Neural progenitor cell (in vitro differentiated cells): ENCODE measurements at regions not wholly inside any gene's neighbourhood (a gene's known extent, or its start where the extent isn't known, plus 50 kb on each side); places are given as distances from the start of the nearest gene placed in this dataset.

ENCODE experiments used
- DNase-seq: peaks from one replicate; pipeline ENCODE4 v3.0.0-alpha.2; 2016; ENCODE audit warnings: low spot score
- H2AFZ ChIP-seq: fragments of 200-600 bp; sonication (generic); replicated peaks from 2 replicates; pipeline ENCODE4 v1.6.1; 2016; ENCODE audit warnings: antibody characterized with exemption
- H3F3A ChIP-seq: fragments of 200-600 bp; sonication (generic); 2 replicates; pipeline ENCODE4 v1.6.1; 2016; ENCODE audit warnings: antibody characterized with exemption, low read depth
- H3K27ac ChIP-seq: fragments of 200-600 bp; sonication (generic); 2 replicates; pipeline ENCODE4 v1.5.1; 2016; ENCODE audit warnings: mild to moderate bottlenecking
- H3K27me3 ChIP-seq: fragments of 200-600 bp; sonication (generic); 2 replicates; pipeline ENCODE4 v1.6.1; 2016; ENCODE audit warnings: mild to moderate bottlenecking, moderate library complexity
- H3K36me3 ChIP-seq: fragments of 200-600 bp; sonication (generic); 2 replicates; pipeline ENCODE4 v1.5.1; 2016
- H3K4me1 ChIP-seq: fragments of 200-600 bp; sonication (generic); 2 replicates; pipeline ENCODE4 v1.6.1; 2016; ENCODE audit warnings: mixed run types
- H3K4me2 ChIP-seq: fragments of 200-600 bp; sonication (generic); 2 replicates; pipeline ENCODE4 v1.6.1; 2016
- H3K4me3 ChIP-seq: fragments of 200-600 bp; sonication (generic); 2 replicates; pipeline ENCODE4 v1.5.1; 2016
- H3K79me2 ChIP-seq: fragments of 200-600 bp; sonication (generic); 2 replicates; pipeline ENCODE4 v1.6.1; 2016; ENCODE audit warnings: low read depth
- H3K9ac ChIP-seq: fragments of 200-600 bp; sonication (generic); 2 replicates; pipeline ENCODE4 v1.6.1; 2016
- H3K9me3 ChIP-seq: fragments of 200-600 bp; sonication (generic); 2 replicates; pipeline ENCODE4 v1.5.1; 2016; ENCODE audit warnings: low read depth
- H4K20me1 ChIP-seq: fragments of 200-600 bp; sonication (generic); 2 replicates; pipeline ENCODE4 v1.6.1; 2016; ENCODE audit warnings: low read depth
- H3K27ac Mint-ChIP-seq: 3 replicates; pipeline ENCODE4 v1.8.0; 2021; ENCODE audit warnings: mixed read lengths
- H3K27me3 Mint-ChIP-seq: 2 replicates; pipeline ENCODE4 v1.8.0; 2022; ENCODE audit warnings: low read depth, mild to moderate bottlenecking, inconsistent platforms, moderate library complexity, mixed read lengths; ENCODE audit not compliant: insufficient read depth
- H3K36me3 Mint-ChIP-seq: 3 replicates; pipeline ENCODE4 v1.8.0; 2021; ENCODE audit warnings: mixed read lengths
- H3K4me1 Mint-ChIP-seq: 3 replicates; pipeline ENCODE4 v1.8.0; 2021; ENCODE audit warnings: mixed read lengths
- H3K4me3 Mint-ChIP-seq: 3 replicates; pipeline ENCODE4 v1.8.0; 2021; ENCODE audit warnings: mild to moderate bottlenecking, moderate library complexity, mixed read lengths
- H3K9me3 Mint-ChIP-seq: 3 replicates; pipeline ENCODE4 v1.8.0; 2020; ENCODE audit warnings: mixed read lengths
- EZH2 ChIP-seq: fragments of 200-600 bp; sonication (generic); IDR thresholded peaks from 2 replicates; pipeline ENCODE4 v1.6.1; 2017; ENCODE audit warnings: antibody characterized with exemption, mild to moderate bottlenecking, moderate library complexity
- EZH2phosphoT487 ChIP-seq: fragments of 200-600 bp; sonication (generic); IDR thresholded peaks from 2 replicates; pipeline ENCODE4 v1.6.1; 2017; ENCODE audit warnings: antibody characterized with exemption
- TF ChIP-seq, protein P1 (sequence below): fragments of 200-600 bp; sonication (generic); IDR thresholded peaks from 2 replicates; pipeline ENCODE4 v1.5.1; 2017; ENCODE audit warnings: antibody characterized with exemption, mild to moderate bottlenecking

DNA sequence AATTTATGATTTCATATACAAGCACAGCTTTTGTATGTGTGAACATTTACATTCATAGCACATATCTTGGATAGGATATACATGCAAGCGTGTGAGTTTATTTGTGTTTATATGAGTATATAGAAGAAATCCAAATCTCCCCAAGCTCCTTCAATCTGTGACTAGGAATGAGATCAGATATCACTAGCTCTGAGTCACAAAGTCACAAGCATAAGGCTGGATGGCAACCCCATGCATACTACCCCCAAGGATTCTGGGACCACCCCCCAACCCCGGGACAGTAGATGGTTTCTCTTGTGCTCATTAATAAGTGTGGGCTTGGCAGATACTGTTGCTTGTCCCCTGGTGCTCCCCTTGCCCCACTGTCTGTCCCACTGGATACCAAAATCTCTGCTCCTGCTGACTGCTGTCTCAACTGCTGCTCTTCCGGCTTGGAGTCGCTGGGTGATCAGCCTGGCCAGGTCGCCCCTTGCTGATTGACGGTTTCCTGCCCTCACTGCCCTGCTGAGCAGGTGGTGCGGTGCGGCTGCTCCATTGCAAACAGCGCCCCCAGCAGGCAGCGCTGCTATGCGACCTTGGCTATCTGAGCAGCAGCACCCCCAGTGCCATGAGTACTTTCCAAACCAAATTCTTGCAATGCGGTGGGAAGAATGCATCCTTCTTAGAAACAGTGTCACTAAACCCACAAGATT lies 279.4 kb downstream of the CD83 start:
- H3K4me1 ChIP-seq: no peaks in the 10 kb centered on the region
- H3K27ac ChIP-seq: no peak overlapping the region
- no peaks in the 10 kb centered on the region for H3K36me3 Mint-ChIP-seq
- peaks cover 11% of the 10 kb centered on the region for H3K4me1 Mint-ChIP-seq
- peaks cover 7% of the 10 kb centered on the region for H3K9me3 Mint-ChIP-seq
- H3F3A ChIP-seq: no peaks in the 10 kb centered on the region
- H3K79me2 ChIP-seq: no peaks in the 10 kb centered on the region
- H3K4me3 ChIP-seq: no peak overlapping the region
- TF ChIP-seq, protein P1, sequence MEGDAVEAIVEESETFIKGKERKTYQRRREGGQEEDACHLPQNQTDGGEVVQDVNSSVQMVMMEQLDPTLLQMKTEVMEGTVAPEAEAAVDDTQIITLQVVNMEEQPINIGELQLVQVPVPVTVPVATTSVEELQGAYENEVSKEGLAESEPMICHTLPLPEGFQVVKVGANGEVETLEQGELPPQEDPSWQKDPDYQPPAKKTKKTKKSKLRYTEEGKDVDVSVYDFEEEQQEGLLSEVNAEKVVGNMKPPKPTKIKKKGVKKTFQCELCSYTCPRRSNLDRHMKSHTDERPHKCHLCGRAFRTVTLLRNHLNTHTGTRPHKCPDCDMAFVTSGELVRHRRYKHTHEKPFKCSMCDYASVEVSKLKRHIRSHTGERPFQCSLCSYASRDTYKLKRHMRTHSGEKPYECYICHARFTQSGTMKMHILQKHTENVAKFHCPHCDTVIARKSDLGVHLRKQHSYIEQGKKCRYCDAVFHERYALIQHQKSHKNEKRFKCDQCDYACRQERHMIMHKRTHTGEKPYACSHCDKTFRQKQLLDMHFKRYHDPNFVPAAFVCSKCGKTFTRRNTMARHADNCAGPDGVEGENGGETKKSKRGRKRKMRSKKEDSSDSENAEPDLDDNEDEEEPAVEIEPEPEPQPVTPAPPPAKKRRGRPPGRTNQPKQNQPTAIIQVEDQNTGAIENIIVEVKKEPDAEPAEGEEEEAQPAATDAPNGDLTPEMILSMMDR: peak; percentile 76
- no peak for TF ChIP-seq EZH2
- H2AFZ ChIP-seq: no peak overlapping the region
- no peaks in the 10 kb centered on the region for H3K27me3 ChIP-seq
- H4K20me1 ChIP-seq: no peaks in the 10 kb centered on the region
- H3K36me3 ChIP-seq: no peaks in the 10 kb centered on the region
- H3K9ac ChIP-seq: no peak overlapping the region
- no peak overlapping the region for H3K4me2 ChIP-seq
- DNase-seq: peak; percentile 77
- H3K4me3 Mint-ChIP-seq: no peak overlapping the region
- H3K27me3 Mint-ChIP-seq: peaks cover 8% of the 10 kb centered on the region
- H3K27ac Mint-ChIP-seq: no peak overlapping the region
- no peaks in the 10 kb centered on the region for H3K9me3 ChIP-seq

DNA sequence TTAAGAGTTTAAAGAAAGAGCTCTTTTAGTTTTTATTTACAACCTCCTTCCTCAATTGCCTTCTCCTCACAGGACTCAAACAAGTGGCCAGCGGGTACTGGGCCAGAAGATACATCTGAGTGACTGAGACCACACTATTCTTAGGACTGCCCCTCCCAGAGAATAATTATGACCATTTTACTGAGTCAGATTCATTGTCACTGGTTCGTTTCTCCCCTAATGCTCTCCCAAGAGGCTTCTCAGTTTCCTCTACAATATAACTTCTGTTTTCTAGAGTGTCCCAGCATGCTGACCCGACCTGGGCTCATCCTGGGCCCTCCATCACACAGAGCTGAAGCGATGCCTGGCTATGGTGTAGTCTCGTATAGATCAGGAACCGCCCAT lies 279.9 kb downstream of the CD83 start:
- no peaks in the 10 kb centered on the region for H3K27me3 ChIP-seq
- H4K20me1 ChIP-seq: no peaks in the 10 kb centered on the region
- H3K9ac ChIP-seq: no peak overlapping the region
- H3F3A ChIP-seq: no peaks in the 10 kb centered on the region
- H3K9me3 ChIP-seq: no peaks in the 10 kb centered on the region
- H3K27ac ChIP-seq: no peak overlapping the region
- H3K4me2 ChIP-seq: no peak overlapping the region
- Mint-ChIP-seq H3K36me3 (no peaks in the 10 kb centered on the region), H3K4me1 (peaks cover 11% of the 10 kb centered on the region), H3K4me3 (no peak overlapping the region), H3K27ac (no peak overlapping the region), H3K27me3 (peaks cover 6% of the 10 kb centered on the region), H3K9me3 (peaks cover 7% of the 10 kb centered on the region)
- no peak overlapping the region for H2AFZ ChIP-seq
- DNase-seq: no peak
- no peaks in the 10 kb centered on the region for H3K36me3 ChIP-seq
- no peaks in the 10 kb centered on the region for H3K4me1 ChIP-seq
- no peak overlapping the region for H3K4me3 ChIP-seq
- H3K79me2 ChIP-seq: no peaks in the 10 kb centered on the region
- TF ChIP-seq EZH2phosphoT487: no peak
- TF ChIP-seq, protein P1: no peak
- no peak for TF ChIP-seq EZH2

DNA sequence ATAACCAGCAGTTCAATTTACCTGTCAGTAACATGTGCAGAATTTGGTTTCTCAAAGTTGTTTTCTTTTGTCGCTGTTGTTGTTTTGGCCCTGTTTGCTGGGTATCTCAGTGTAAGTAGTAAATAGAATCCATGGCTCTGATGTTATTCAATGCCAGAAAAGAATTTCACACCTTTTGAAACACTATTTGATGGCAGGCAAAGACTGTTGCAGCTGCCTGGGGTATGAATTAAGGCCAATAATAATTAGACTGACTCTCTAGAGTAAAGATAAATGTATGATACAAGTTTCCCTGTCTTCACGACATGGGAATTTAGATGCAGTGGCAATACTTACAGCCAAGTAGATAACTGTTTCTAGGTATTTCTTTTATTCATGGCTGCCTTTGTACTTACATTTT lies 281.4 kb downstream of the CD83 start:
- H3K36me3 Mint-ChIP-seq: no peaks in the 10 kb centered on the region
- no peak for DNase-seq

More for the DNA sequence above, 281.4 kb downstream of the CD83 start:
- no peak overlapping the region for H3K4me2 ChIP-seq
- no peaks in the 10 kb centered on the region for H3K4me1 ChIP-seq
- TF ChIP-seq, protein P1: no peak
- TF ChIP-seq EZH2: no peak
- no peak for TF ChIP-seq EZH2phosphoT487
- H3K4me1 Mint-ChIP-seq: peaks cover 3% of the 10 kb centered on the region
- H3K9ac ChIP-seq: no peak overlapping the region
- H3F3A ChIP-seq: no peaks in the 10 kb centered on the region
- H3K4me3 Mint-ChIP-seq: no peak overlapping the region
- no peaks in the 10 kb centered on the region for H3K9me3 ChIP-seq
- no peaks in the 10 kb centered on the region for H3K79me2 ChIP-seq
- peaks cover 6% of the 10 kb centered on the region for H3K27me3 Mint-ChIP-seq
- no peaks in the 10 kb centered on the region for H4K20me1 ChIP-seq
- no peak overlapping the region for H3K27ac Mint-ChIP-seq
- H3K4me3 ChIP-seq: no peak overlapping the region
- H3K27me3 ChIP-seq: no peaks in the 10 kb centered on the region
- H3K27ac ChIP-seq: no peak overlapping the region
- H3K36me3 ChIP-seq: no peaks in the 10 kb centered on the region
- H3K9me3 Mint-ChIP-seq: peaks cover 10% of the 10 kb centered on the region
- H2AFZ ChIP-seq: no peak overlapping the region
